ENCODE measurements at regions not wholly inside any gene's neighbourhood (a gene's known extent, or its start where the extent isn't known, plus 50 kb on each side); places are given as distances from the start of the nearest gene placed in this dataset.

DNA sequence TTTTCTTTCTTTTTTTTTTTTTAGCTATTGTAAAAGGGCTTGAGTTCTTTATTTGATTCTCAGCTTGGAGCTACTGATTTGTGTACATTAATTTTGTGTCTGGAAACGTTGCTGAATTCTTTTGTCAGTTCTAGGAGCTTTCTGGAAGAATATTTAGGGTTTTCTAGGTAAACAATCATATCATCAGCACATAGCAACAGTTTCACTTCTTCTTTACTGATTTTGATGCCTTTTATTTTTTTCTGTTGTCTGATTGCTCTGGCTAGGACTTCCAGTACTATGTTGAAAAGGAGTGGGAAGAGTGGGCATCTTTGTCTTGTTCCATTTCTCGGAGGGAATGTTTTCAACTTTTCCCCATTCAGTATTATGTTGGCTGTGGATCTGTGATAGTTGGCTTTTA is 292.2 kb downstream of the GABRG1 start (continued):
- TF ChIP-seq, protein P1, sequence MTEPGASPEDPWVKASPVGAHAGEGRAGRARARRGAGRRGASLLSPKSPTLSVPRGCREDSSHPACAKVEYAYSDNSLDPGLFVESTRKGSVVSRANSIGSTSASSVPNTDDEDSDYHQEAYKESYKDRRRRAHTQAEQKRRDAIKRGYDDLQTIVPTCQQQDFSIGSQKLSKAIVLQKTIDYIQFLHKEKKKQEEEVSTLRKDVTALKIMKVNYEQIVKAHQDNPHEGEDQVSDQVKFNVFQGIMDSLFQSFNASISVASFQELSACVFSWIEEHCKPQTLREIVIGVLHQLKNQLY (CRISPR knock-in tag; IDR thresholded peaks at IDR 0.05) = no peak
- TF ChIP-seq NFIB (CRISPR knock-in tag; IDR thresholded peaks at IDR 0.05; ENCODE audit: borderline replicate concordance) = no peak
- TF ChIP-seq ETV6 (CRISPR knock-in tag; conservative IDR thresholded peaks at IDR 0.05) = no peak
- TF ChIP-seq, protein P2, sequence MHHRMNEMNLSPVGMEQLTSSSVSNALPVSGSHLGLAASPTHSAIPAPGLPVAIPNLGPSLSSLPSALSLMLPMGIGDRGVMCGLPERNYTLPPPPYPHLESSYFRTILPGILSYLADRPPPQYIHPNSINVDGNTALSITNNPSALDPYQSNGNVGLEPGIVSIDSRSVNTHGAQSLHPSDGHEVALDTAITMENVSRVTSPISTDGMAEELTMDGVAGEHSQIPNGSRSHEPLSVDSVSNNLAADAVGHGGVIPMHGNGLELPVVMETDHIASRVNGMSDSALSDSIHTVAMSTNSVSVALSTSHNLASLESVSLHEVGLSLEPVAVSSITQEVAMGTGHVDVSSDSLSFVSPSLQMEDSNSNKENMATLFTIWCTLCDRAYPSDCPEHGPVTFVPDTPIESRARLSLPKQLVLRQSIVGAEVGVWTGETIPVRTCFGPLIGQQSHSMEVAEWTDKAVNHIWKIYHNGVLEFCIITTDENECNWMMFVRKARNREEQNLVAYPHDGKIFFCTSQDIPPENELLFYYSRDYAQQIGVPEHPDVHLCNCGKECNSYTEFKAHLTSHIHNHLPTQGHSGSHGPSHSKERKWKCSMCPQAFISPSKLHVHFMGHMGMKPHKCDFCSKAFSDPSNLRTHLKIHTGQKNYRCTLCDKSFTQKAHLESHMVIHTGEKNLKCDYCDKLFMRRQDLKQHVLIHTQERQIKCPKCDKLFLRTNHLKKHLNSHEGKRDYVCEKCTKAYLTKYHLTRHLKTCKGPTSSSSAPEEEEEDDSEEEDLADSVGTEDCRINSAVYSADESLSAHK (CRISPR knock-in tag; IDR thresholded peaks at IDR 0.05; ENCODE audit: borderline replicate concordance) = no peak
- TF ChIP-seq GTF3A (CRISPR knock-in tag; conservative IDR thresholded peaks at IDR 0.05) = no peak
- TF ChIP-seq ZNF775 (CRISPR knock-in tag; IDR thresholded peaks at IDR 0.05; ENCODE audit: borderline replicate concordance) = no peak

DNA sequence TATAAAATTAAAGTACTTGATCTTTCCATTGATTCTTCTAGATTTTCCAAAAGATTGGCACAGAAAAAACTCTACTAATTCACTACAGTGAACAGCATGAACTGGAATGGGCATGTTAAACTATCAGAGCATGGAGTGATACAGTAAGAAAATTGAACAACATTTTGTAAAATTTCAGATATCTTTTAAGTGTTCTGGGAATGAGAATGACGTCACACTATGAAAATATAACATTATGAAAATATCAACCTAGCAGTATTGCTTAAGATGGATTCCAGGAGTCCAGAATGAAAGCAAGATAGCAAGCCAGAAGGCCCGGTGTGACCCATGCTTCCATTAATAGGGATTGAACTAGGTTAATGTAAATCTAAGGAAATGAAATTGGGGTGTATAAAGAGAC is 319.9 kb downstream of the GABRG1 start:
- Histone ChIP-seq H3K36me3 (replicated peaks in 1 of 2; ENCODE audit: control insufficient read depth in 1 of 2, insufficient read depth in 2 of 2, low read length in 2 of 2) (no peaks in the 10 kb centered on the region), H3K79me2 (ENCODE audit: insufficient read depth, low read length) (no peaks in the 10 kb centered on the region), H2AFZ (ENCODE audit: low read length) (no peak overlapping the region), H3K4me2 (ENCODE audit: low read depth, low read length) (no peak overlapping the region), H3K9ac (ENCODE audit: insufficient read depth, low read depth, low read length) (no peak overlapping the region), H3K9me3 (ENCODE audit: low read length) (no peaks in the 10 kb centered on the region), H3K4me3 (replicated peaks in 1 of 3; ENCODE audit: insufficient read depth in 1 of 3, low read depth in 2 of 3, low read length in 3 of 3) (no peak overlapping the region), H4K20me1 (ENCODE audit: insufficient read depth, low read length) (no peaks in the 10 kb centered on the region), H3K27ac (ENCODE audit: extremely low read length, insufficient read depth, low read length) (no peak overlapping the region), H3K4me1 (ENCODE audit: insufficient read depth, low read length) (no peaks in the 10 kb centered on the region), H3K27me3 (ENCODE audit: control insufficient read depth in 1 of 2, insufficient read depth in 2 of 2, low read length in 2 of 2) (no peaks in the 10 kb centered on the region)
- in situ Hi-C loops (cut with HindIII; ENCODE audit: extremely low pct_ligation_motif_present, low pct_unique_long_range_greater_than_20kb) (no loop called here), intact Hi-C loops (cut with micrococcal nuclease; ENCODE audit: unreplicated experiment) (no loop called here)
- ATAC-seq (no peak), FAIRE-seq (no peak), DNase-seq (ENCODE audit: low spot score) (no peak)
- ChIA-PET CTCF (ENCODE audit: low intra/inter-chr PET ratio, low total read pairs) (no interaction called here), POLR2A (no interaction called here)
- TF ChIP-seq CREB1 (IDR thresholded peaks at IDR 0.05) = peak; percentile 93
- TF ChIP-seq CREB1 (CRISPR knock-in tag; IDR thresholded peaks at IDR 0.05) = no peak
- no peak for TF ChIP-seq ZNF143 (CRISPR knock-in tag; IDR thresholded peaks at IDR 0.05)
- no peak for TF ChIP-seq SALL1 (CRISPR knock-in tag; IDR thresholded peaks at IDR 0.05)
- TF ChIP-seq ATF7 (IDR thresholded peaks at IDR 0.05) = peak; percentile 96
- TF ChIP-seq ATF7 (CRISPR knock-in tag; IDR thresholded peaks at IDR 0.05) = no peak
- TF ChIP-seq, protein P3, sequence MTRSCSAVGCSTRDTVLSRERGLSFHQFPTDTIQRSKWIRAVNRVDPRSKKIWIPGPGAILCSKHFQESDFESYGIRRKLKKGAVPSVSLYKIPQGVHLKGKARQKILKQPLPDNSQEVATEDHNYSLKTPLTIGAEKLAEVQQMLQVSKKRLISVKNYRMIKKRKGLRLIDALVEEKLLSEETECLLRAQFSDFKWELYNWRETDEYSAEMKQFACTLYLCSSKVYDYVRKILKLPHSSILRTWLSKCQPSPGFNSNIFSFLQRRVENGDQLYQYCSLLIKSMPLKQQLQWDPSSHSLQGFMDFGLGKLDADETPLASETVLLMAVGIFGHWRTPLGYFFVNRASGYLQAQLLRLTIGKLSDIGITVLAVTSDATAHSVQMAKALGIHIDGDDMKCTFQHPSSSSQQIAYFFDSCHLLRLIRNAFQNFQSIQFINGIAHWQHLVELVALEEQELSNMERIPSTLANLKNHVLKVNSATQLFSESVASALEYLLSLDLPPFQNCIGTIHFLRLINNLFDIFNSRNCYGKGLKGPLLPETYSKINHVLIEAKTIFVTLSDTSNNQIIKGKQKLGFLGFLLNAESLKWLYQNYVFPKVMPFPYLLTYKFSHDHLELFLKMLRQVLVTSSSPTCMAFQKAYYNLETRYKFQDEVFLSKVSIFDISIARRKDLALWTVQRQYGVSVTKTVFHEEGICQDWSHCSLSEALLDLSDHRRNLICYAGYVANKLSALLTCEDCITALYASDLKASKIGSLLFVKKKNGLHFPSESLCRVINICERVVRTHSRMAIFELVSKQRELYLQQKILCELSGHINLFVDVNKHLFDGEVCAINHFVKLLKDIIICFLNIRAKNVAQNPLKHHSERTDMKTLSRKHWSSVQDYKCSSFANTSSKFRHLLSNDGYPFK (CRISPR knock-in tag; IDR thresholded peaks at IDR 0.05; ENCODE audit: borderline replicate concordance) = no peak
- no peak for TF ChIP-seq PTBP1 (IDR thresholded peaks at IDR 0.05; ENCODE audit: low read depth, low read length, poor library complexity, severe bottlenecking)
- TF ChIP-seq ZNF3 (CRISPR knock-in tag; IDR thresholded peaks at IDR 0.05) = no peak
- WGBS (ENCODE audit: low lambda C conversion rate) = 4% methylated on average over 2 of the region's 2 CpGs
- no TSS peak for BruUV-seq (replicated peaks)

All from HepG2 (cell line).